ENCODE measurements at regions not wholly inside any gene's neighbourhood (a gene's known extent, or its start where the extent isn't known, plus 50 kb on each side); places are given as distances from the start of the nearest gene placed in this dataset.

DNA sequence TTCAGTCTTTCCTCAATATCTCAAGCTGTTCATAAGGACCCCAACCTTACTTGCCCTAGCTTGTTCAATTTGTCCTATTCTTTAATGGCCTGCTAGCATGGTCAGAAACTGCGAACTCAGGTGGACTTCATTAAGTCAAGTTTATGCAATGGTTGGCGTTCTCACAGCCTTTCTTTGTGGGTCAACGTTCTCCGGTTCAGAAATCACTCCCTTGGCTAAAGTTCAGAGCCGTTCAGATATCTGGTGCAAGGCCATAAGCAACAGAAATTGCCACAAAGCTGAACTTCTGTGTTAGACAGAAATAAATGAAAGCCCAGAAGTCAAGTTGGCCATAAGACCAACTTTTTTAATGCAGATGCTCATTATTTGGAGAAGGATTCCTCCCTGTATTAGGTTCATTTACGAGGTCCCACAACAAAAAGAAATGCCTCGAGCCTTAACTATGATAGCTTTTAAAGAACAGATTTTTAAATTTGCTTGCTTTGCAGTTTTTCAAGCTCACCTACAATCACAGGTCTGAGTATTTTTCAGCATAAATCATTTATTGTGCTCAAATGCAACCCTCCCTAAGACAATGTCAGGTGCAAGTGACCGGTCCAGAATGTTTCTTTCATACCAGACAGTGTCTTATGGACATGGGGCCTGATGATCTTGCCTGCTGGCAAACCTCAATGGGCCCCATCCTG is 140.2 kb upstream of the COL11A1 start:
- intact Hi-C loops (cut with DNase I; ENCODE audit: low total_unique reads), result no loop called here
- TF ChIP-seq, protein P1, sequence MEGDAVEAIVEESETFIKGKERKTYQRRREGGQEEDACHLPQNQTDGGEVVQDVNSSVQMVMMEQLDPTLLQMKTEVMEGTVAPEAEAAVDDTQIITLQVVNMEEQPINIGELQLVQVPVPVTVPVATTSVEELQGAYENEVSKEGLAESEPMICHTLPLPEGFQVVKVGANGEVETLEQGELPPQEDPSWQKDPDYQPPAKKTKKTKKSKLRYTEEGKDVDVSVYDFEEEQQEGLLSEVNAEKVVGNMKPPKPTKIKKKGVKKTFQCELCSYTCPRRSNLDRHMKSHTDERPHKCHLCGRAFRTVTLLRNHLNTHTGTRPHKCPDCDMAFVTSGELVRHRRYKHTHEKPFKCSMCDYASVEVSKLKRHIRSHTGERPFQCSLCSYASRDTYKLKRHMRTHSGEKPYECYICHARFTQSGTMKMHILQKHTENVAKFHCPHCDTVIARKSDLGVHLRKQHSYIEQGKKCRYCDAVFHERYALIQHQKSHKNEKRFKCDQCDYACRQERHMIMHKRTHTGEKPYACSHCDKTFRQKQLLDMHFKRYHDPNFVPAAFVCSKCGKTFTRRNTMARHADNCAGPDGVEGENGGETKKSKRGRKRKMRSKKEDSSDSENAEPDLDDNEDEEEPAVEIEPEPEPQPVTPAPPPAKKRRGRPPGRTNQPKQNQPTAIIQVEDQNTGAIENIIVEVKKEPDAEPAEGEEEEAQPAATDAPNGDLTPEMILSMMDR (IDR thresholded peaks at IDR 0.05 in 8 of 11, conservative IDR thresholded peaks at IDR 0.05 in 3 of 11), result no peak
- TF ChIP-seq POLR2A (IDR thresholded peaks at IDR 0.05) (no peak), POLR2AphosphoS5 (IDR thresholded peaks at IDR 0.05) (no peak)
- 75 to 87% (median 82%) methylated on average over 8 of the region's 8 CpGs for WGBS, 5 donors
- Histone ChIP-seq H3K9me3 (no peaks in the 10 kb centered on the region), H3K27me3 (replicated peaks in 1 of 7) (no peaks in the 10 kb centered on the region), H3K4me1 (no peaks in the 10 kb centered on the region), H3K4me3 (no peak overlapping the region), H3K27ac (no peak overlapping the region), H3K36me3 (no peaks in the 10 kb centered on the region)
- no peak for DNase-seq

DNA sequence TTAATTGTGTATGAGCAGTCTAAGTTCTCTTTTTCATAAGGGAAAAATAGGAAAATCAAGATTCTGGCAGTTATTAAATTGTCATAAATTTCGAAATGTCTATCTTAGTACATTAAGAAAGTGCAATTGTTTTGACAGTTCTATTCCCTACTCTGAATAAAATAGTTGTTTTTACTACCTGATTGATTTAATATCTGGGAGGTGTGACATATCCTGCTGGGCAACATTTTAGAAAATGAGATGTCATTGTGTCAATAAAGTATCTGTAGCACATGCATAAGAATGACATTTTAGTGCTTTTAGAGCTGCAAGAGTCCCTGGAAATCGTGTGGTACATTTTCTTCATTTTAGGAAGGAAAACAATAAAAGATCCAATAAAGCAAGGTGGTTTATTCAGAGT is 139.2 kb upstream of the COL11A1 start:
- intact Hi-C loops (cut with DNase I; ENCODE audit: low total_unique reads), result no loop called here
- Histone ChIP-seq H3K27me3 (replicated peaks in 1 of 7) (no peaks in the 10 kb centered on the region), H3K4me3 (no peak overlapping the region), H3K27ac (no peak overlapping the region), H3K4me1 (no peaks in the 10 kb centered on the region), H3K36me3 (no peaks in the 10 kb centered on the region), H3K9me3 (no peaks in the 10 kb centered on the region)
- no peak for TF ChIP-seq POLR2AphosphoS5 (IDR thresholded peaks at IDR 0.05)
- TF ChIP-seq, protein P1 (IDR thresholded peaks at IDR 0.05 in 8 of 11, conservative IDR thresholded peaks at IDR 0.05 in 3 of 11), result no peak
- TF ChIP-seq POLR2A (IDR thresholded peaks at IDR 0.05), result no peak
- 14 to 32% (median 27%) methylated on average over 2 of the region's 2 CpGs for WGBS, 5 donors
- DNase-seq, result no peak

DNA sequence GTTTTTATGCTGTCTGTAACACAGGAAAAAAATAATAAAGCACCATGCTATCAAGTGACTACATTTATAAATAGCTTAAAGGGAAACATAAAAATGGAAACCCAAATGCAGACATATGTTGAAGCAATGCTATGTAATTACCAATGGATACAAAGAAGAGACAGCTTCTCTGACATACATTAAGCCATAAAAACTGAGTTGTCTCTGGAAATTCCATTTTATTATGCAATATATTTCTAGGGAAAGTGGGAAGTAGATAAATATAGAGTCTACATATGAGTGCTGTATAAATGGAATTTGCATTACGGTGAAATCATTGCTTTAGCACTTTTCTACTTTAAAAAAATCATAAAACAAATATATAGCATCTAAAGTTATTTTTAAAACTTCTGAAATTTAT is 135.2 kb upstream of the COL11A1 start:
- DNase-seq, result no peak
- no peaks in the 10 kb centered on the region for H3K4me1 ChIP-seq
- no peaks in the 10 kb centered on the region for H3K9me3 ChIP-seq
- WGBS, 5 donors, result 70 to 91% (median 75%) methylated on average over 1 of the region's 1 CpG
- H3K36me3 ChIP-seq, result no peaks in the 10 kb centered on the region
- H3K27me3 ChIP-seq (replicated peaks in 1 of 7), result no peaks in the 10 kb centered on the region
- intact Hi-C loops (cut with DNase I; ENCODE audit: low total_unique reads), result no loop called here
- no peak overlapping the region for H3K4me3 ChIP-seq
- H3K27ac ChIP-seq, result no peak overlapping the region
- TF ChIP-seq POLR2A (IDR thresholded peaks at IDR 0.05), result no peak
- no peak for TF ChIP-seq POLR2AphosphoS5 (IDR thresholded peaks at IDR 0.05)
- TF ChIP-seq, protein P1 (IDR thresholded peaks at IDR 0.05 in 8 of 11, conservative IDR thresholded peaks at IDR 0.05 in 3 of 11), result no peak

DNA sequence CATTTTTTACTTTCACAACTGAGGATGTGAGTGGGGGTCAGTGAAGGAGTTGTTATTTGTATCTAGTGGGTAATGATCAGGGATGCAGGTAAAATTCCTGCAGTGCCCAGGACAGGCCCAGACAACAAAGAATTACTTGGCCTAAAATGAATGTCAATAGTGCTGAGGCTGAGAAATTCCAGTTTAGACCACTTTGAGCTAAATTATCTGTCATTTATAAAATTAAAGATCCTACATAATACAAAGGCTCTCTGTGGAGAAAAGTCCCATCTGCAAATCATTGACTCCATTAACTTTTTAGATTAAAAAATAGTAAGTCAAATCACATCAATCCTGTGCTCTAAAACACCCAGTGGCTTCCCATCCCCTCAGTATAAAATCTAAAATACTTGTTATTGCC is 130.7 kb upstream of the COL11A1 start:
- intact Hi-C loops (cut with DNase I; ENCODE audit: low total_unique reads), result no loop called here
- TF ChIP-seq, protein P1 (IDR thresholded peaks at IDR 0.05 in 8 of 11, conservative IDR thresholded peaks at IDR 0.05 in 3 of 11), result no peak
- no peak for TF ChIP-seq POLR2AphosphoS5 (IDR thresholded peaks at IDR 0.05)
- TF ChIP-seq POLR2A (IDR thresholded peaks at IDR 0.05), result no peak
- H3K4me3 ChIP-seq, result no peak overlapping the region
- no peaks in the 10 kb centered on the region for H3K4me1 ChIP-seq
- peaks cover 0 to 11% (median 0%) of the 10 kb centered on the region in 8 donors for H3K9me3 ChIP-seq
- no peaks in the 10 kb centered on the region for H3K27me3 ChIP-seq (replicated peaks in 1 of 7)
- no peak for DNase-seq
- H3K27ac ChIP-seq, result no peak overlapping the region
- H3K36me3 ChIP-seq, result no peaks in the 10 kb centered on the region
